Neural cell (in vitro differentiated cells): ENCODE measurements at regions not wholly inside any gene's neighbourhood (a gene's known extent, or its start where the extent isn't known, plus 50 kb on each side); places are given as distances from the start of the nearest gene placed in this dataset.

Source experiments
- CTCF ChIP-seq: fragments of 450-650 bp; IDR thresholded peaks from 2 replicates; pipeline ENCODE4 v1.5.1; 2014; ENCODE audit warnings: antibody characterized with exemption, mild to moderate bottlenecking, moderate library complexity; ENCODE audit not compliant: poor library complexity, severe bottlenecking
- EP300 ChIP-seq: fragments of 450-650 bp; conservative IDR thresholded peaks from 2 replicates; pipeline ENCODE4 v1.6.1; 2014; ENCODE audit warnings: antibody characterized with exemption, mild to moderate bottlenecking, moderate library complexity; ENCODE audit not compliant: poor library complexity, severe bottlenecking
- EZH2 ChIP-seq: fragments of 200-600, 300-800 bp; shearing (Covaris generic), sonication (generic); IDR thresholded peaks from 2 replicates; pipeline ENCODE4 v1.6.1; 2014; ENCODE audit warnings: antibody characterized with exemption, low read length, borderline replicate concordance, mild to moderate bottlenecking; ENCODE audit not compliant: insufficient read depth, poor library complexity, severe bottlenecking
- RAD21 ChIP-seq: fragments of 450-650 bp; conservative IDR thresholded peaks from 2 replicates; pipeline ENCODE4 v1.6.1; 2014; ENCODE audit warnings: antibody characterized with exemption, mild to moderate bottlenecking, moderate library complexity
- SMC3 ChIP-seq: fragments of 450-650 bp; conservative IDR thresholded peaks from 2 replicates; pipeline ENCODE4 v1.6.1; 2014; ENCODE audit warnings: antibody characterized with exemption, mild to moderate bottlenecking, moderate library complexity; ENCODE audit not compliant: poor library complexity
- TAF1 ChIP-seq: IDR thresholded peaks from 2 replicates; pipeline ENCODE4 v1.6.1; 2012; ENCODE audit warnings: low read depth

- TF ChIP-seq TAF1 = no peak
- TF ChIP-seq CTCF = no peak
- TF ChIP-seq SMC3 = no peak
- no peak for TF ChIP-seq EP300
- TF ChIP-seq RAD21 = no peak
- TF ChIP-seq EZH2 = no peak
Measured at GRCh38 chr2:177053716-177054115, 158.9 kb upstream of the HNRNPA3 start.
